SK-N-SH (cell line): ENCODE measurements at regions not wholly inside any gene's neighbourhood (a gene's known extent, or its start where the extent isn't known, plus 50 kb on each side); places are given as distances from the start of the nearest gene placed in this dataset.

ENCODE experiments used
- CTCF ChIA-PET: fragments of 300-600, 350-600 bp; formaldehyde crosslinking; extraction: SDS; loops from one replicate; lab custom pipeline; 2021; lab: Yijun Ruan, JAX
- POLR2A ChIA-PET: fragments of 350-600 bp; sonication (Branson Sonifier 250); formaldehyde crosslinking; extraction: SDS; loops from one replicate; lab custom pipeline; 2020; ENCODE audit warnings: antibody characterized with exemption, inconsistent platforms; lab: Yijun Ruan, JAX
- DNase-seq: peaks from one replicate; pipeline ENCODE4 v3.0.0; 2012
- H2AFZ ChIP-seq: fragments of 200-600 bp; sonication (generic); 2 replicates; pipeline ENCODE4 v1.8.1; 2016; ENCODE audit warnings: antibody characterized with exemption, mild to moderate bottlenecking, low read depth
- H3F3A ChIP-seq: fragments of 200-600 bp; sonication (generic); replicated peaks from 2 replicates; pipeline ENCODE3; 2016; ENCODE audit warnings: antibody characterized with exemption, mild to moderate bottlenecking; ENCODE audit not compliant: insufficient read depth
- H3K27ac ChIP-seq, 2 experiments: fragments of 200-500 bp in 1 of 2; fragments of 200-600 bp in 1 of 2; sonication (Bioruptor generic) in 1 of 2; sonication (generic), shearing (Covaris generic) in 1 of 2; 2 replicates each; pipeline versions ENCODE4 v1.5.1 to v1.6.1; 2014 to 2016; ENCODE audit warnings: low read depth in 2 of 2, inconsistent platforms in 1 of 2, low read length in 1 of 2, mild to moderate bottlenecking in 1 of 2, mixed read lengths in 1 of 2
- H3K27me3 ChIP-seq: fragments of 200-600 bp; sonication (generic), shearing (Covaris generic); 2 replicates; pipeline ENCODE4 v1.6.1; 2016; ENCODE audit warnings: mixed run types; ENCODE audit not compliant: insufficient read depth
- H3K36me3 ChIP-seq, 2 experiments: fragments of 200-500 bp in 1 of 2; fragments of 200-600 bp in 1 of 2; sonication (Bioruptor generic) in 1 of 2; sonication (generic) in 1 of 2; replicated peaks in 1 of 2; 2 replicates each; pipeline versions ENCODE3 to v1.5.1; 2014 to 2016; ENCODE audit warnings: low read length in 1 of 2, mild to moderate bottlenecking in 1 of 2; ENCODE audit not compliant: insufficient read depth in 2 of 2, control insufficient read depth in 1 of 2
- H3K4me1 ChIP-seq, 2 experiments: fragments of 200-500 bp in 1 of 2; fragments of 200-600 bp in 1 of 2; sonication (Bioruptor generic) in 1 of 2; sonication (generic), shearing (Covaris generic) in 1 of 2; 2 replicates each; pipeline versions ENCODE4 v1.5.1 to v1.6.1; 2014 to 2016; ENCODE audit warnings: low read depth in 1 of 2, low read length in 1 of 2, mixed run types in 1 of 2; ENCODE audit not compliant: insufficient read depth in 2 of 2, control insufficient read depth in 1 of 2
- H3K4me2 ChIP-seq: fragments of 200-600 bp; sonication (generic), shearing (Covaris generic); 2 replicates; pipeline ENCODE4 v1.6.1; 2017; ENCODE audit warnings: mixed run types
- H3K4me3 ChIP-seq, 2 experiments: fragments of 200-500 bp in 1 of 2; fragments of 200-600 bp in 1 of 2; sonication (Bioruptor generic) in 1 of 2; sonication (generic), shearing (Covaris generic) in 1 of 2; 2 replicates each; pipeline versions ENCODE4 v1.5.1 to v1.8.1; 2014 to 2016; ENCODE audit warnings: low read depth in 2 of 2, inconsistent platforms in 1 of 2, low read length in 1 of 2, mild to moderate bottlenecking in 1 of 2, mixed read lengths in 1 of 2, moderate library complexity in 1 of 2
- H3K79me2 ChIP-seq: fragments of 200-600 bp; sonication (generic); 2 replicates; pipeline ENCODE4 v1.8.1; 2017; ENCODE audit warnings: mild to moderate bottlenecking; ENCODE audit not compliant: insufficient read depth
- H3K9ac ChIP-seq: fragments of 200-600 bp; sonication (generic); 2 replicates; pipeline ENCODE4 v1.6.1; 2017; ENCODE audit warnings: mixed run types
- H3K9me2 ChIP-seq: fragments of 200-600 bp; sonication (generic); 2 replicates; pipeline ENCODE4 v1.6.1; 2017; ENCODE audit warnings: mixed run types
- H3K9me3 ChIP-seq: fragments of 200-600 bp; sonication (generic); 2 replicates; pipeline ENCODE4 v1.6.1; 2017; ENCODE audit warnings: mixed run types, mild to moderate bottlenecking, moderate library complexity
- H4K20me1 ChIP-seq: fragments of 200-600 bp; sonication (generic); 2 replicates; pipeline ENCODE4 v1.6.1; 2017; ENCODE audit warnings: mild to moderate bottlenecking, mixed run types; ENCODE audit not compliant: insufficient read depth
- CHD2 ChIP-seq: fragments of 150-350 bp; IDR thresholded peaks from 2 replicates; pipeline ENCODE4 v1.6.1; 2018; ENCODE audit warnings: low read length; ENCODE audit not compliant: partially characterized antibody
- CTCF ChIP-seq: fragments of 200-600 bp; sonication (generic); IDR thresholded peaks from 2 replicates; pipeline ENCODE4 v1.6.1; 2017; ENCODE audit warnings: antibody characterized with exemption, mild to moderate bottlenecking, moderate library complexity
- EZH2phosphoT487 ChIP-seq: fragments of 200-600 bp; sonication (generic); IDR thresholded peaks from 2 replicates; pipeline ENCODE4 v1.6.1; 2017; ENCODE audit warnings: low read depth, mixed run types, mild to moderate bottlenecking, antibody characterized with exemption, moderate library complexity, borderline replicate concordance
- FOXM1 ChIP-seq: IDR thresholded peaks from 2 replicates; pipeline ENCODE4 v1.4.0; 2012; ENCODE audit warnings: low read depth, mild to moderate bottlenecking
- IRF3 ChIP-seq: fragments of 150-350 bp; IDR thresholded peaks from 2 replicates; pipeline ENCODE4 v1.6.1; 2016; ENCODE audit warnings: mild to moderate bottlenecking, low read depth, low read length
- NFIC ChIP-seq: IDR thresholded peaks from 2 replicates; pipeline ENCODE4 v1.4.0; 2012; ENCODE audit warnings: borderline replicate concordance
- NRF1 ChIP-seq: IDR thresholded peaks from 2 replicates; pipeline ENCODE4 v1.6.1; 2012; ENCODE audit warnings: low read depth, mild to moderate bottlenecking, low read length
- RFX5 ChIP-seq: IDR thresholded peaks from 2 replicates; pipeline ENCODE4 v1.6.1; 2012; ENCODE audit warnings: mild to moderate bottlenecking, improper control_type of control experiment, low read length
- SIN3A ChIP-seq: IDR thresholded peaks from 2 replicates; pipeline ENCODE4 v1.6.1; 2012; ENCODE audit warnings: low read depth, mild to moderate bottlenecking, low read length, moderate library complexity, borderline replicate concordance
- SMC3 ChIP-seq: IDR thresholded peaks from 2 replicates; pipeline ENCODE4 v1.6.1; 2012; ENCODE audit warnings: low read depth, low read length, improper control_type of control experiment
- TCF12 ChIP-seq: IDR thresholded peaks from 2 replicates; pipeline ENCODE4 v1.4.0; 2012
- WGBS: methylation state at CpG from one replicate; pipeline ENCODE4 v1.1.6; 2017; ENCODE audit warnings: low lambda C conversion rate; 5-methylcytosine and 5-hydroxymethylcytosine counted together

GRCh38 chr2:220293966-220294365, 666.5 kb downstream of the SLC4A3 start:
- H4K20me1 ChIP-seq: no peaks in the 10 kb centered on the region
- no peak overlapping the region for H3K4me2 ChIP-seq
- no peaks in the 10 kb centered on the region for H3K27me3 ChIP-seq
- TF ChIP-seq IRF3: no peak
- no peak for TF ChIP-seq SMC3
- no peak for TF ChIP-seq CTCF
- no peak overlapping the region for H3K4me3 ChIP-seq
- DNase-seq: no peak
- H2AFZ ChIP-seq: no peak overlapping the region
- no peak overlapping the region for H3K9ac ChIP-seq
- ChIA-PET CTCF (no interaction called here), POLR2A (no interaction called here)
- no peaks in the 10 kb centered on the region for H3F3A ChIP-seq
- no peaks in the 10 kb centered on the region for H3K79me2 ChIP-seq
- peaks cover 4% of the 10 kb centered on the region; the same call in 1 of the 2 replicates for H3K9me3 ChIP-seq
- H3K9me2 ChIP-seq: no peaks in the 10 kb centered on the region
- 22% methylated on average over 1 of the region's 1 CpG for WGBS
- no peaks in the 10 kb centered on the region for H3K4me1 ChIP-seq
- H3K27ac ChIP-seq: no peak overlapping the region
- H3K36me3 ChIP-seq: no peaks in the 10 kb centered on the region

GRCh38 chr2:220296174-220296573, 668.7 kb downstream of the SLC4A3 start:
- DNase-seq: no peak

More at GRCh38 chr2:220296174-220296573, 668.7 kb downstream of the SLC4A3 start:
- Histone ChIP-seq H3K9me2 (no peaks in the 10 kb centered on the region), H3K4me3 (no peak overlapping the region), H3K79me2 (no peaks in the 10 kb centered on the region), H3K9ac (no peak overlapping the region), H3K36me3 (no peaks in the 10 kb centered on the region), H3K4me1 (no peaks in the 10 kb centered on the region), H3K4me2 (no peak overlapping the region), H2AFZ (no peak overlapping the region), H3F3A (no peaks in the 10 kb centered on the region), H3K27ac (no peak overlapping the region), H3K9me3 (peaks cover 4% of the 10 kb centered on the region; the same call in 1 of the 2 replicates), H3K27me3 (no peaks in the 10 kb centered on the region), H4K20me1 (no peaks in the 10 kb centered on the region)
- WGBS: 18% methylated on average over 2 of the region's 2 CpGs
- POLR2A ChIA-PET: no interaction called here
- CTCF ChIA-PET: no interaction called here
- TF ChIP-seq TCF12 (no peak), EZH2phosphoT487 (no peak), CHD2 (no peak), NFIC (no peak), RFX5 (no peak), SIN3A (no peak), CTCF (no peak), NRF1 (no peak), FOXM1 (no peak)
